Muscle of leg (tissue), 3 donors: ENCODE measurements at regions not wholly inside any gene's neighbourhood (a gene's known extent, or its start where the extent isn't known, plus 50 kb on each side); places are given as distances from the start of the nearest gene placed in this dataset.
A peak's percentile ranks its signal among the peaks of the same experiment; 100 is the strongest.

Source experiments
- DNase-seq: peaks from one replicate; pipeline ENCODE4 v3.0.0; 2013
- H3K27ac ChIP-seq: one replicate; pipeline ENCODE4 v1.5.1; 2013; ENCODE audit warnings: mild to moderate bottlenecking, low read length, control low read depth
- H3K27me3 ChIP-seq: one replicate; pipeline ENCODE4 v1.6.1; 2013; ENCODE audit warnings: low read length; ENCODE audit not compliant: control insufficient read depth, insufficient read depth
- H3K36me3 ChIP-seq: one replicate; pipeline ENCODE4 v1.6.1; 2013; ENCODE audit warnings: low read length; ENCODE audit not compliant: control insufficient read depth, insufficient read depth
- H3K4me1 ChIP-seq: one replicate; pipeline ENCODE4 v1.6.1; 2013; ENCODE audit warnings: low read length; ENCODE audit not compliant: control insufficient read depth, insufficient read depth
- H3K4me3 ChIP-seq: one replicate; pipeline ENCODE4 v1.5.1; 2013; ENCODE audit warnings: low read length, control low read depth
- H3K9me3 ChIP-seq: replicated peaks from 2 replicates; pipeline ENCODE4 v1.6.1; 2013; ENCODE audit warnings: low read depth, low read length; ENCODE audit not compliant: control insufficient read depth
- WGBS: methylation state at CpG from one replicate; pipeline ENCODE4 v1.1.5; 2013; ENCODE audit warnings: missing lambda C conversion rate; ENCODE audit not compliant: insufficient coverage; 5-methylcytosine and 5-hydroxymethylcytosine counted together

DNA sequence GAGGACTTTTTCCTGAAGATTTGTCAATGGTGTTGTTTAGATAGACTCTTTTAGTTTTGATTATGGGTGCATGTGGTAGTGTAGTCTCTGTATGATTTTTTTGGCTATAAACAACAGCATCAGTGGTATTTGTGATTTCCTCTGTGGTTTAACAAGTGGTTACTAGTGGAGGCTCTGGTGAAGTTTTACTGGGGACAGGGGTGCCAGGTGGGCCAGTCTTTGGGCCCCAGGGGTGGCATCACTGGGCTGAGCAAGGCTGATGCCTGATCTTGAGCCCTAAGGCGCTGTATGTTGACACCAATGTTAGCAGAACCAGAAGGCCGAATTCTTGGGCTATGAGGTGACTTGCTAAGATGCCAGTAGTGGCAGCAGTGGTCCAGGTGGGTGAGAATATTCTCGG, 811.4 kb downstream of the DACH1 start:
- Histone ChIP-seq H3K9me3 (peaks cover 7% of the 10 kb centered on the region), H3K36me3 (no peaks in the 10 kb centered on the region), H3K4me3 (no peak overlapping the region), H3K4me1 (no peaks in the 10 kb centered on the region), H3K27ac (no peak overlapping the region), H3K27me3 (no peaks in the 10 kb centered on the region)
- WGBS = 78% methylated on average over 3 of the region's 3 CpGs
- DNase-seq = no peak

- Histone ChIP-seq H3K4me1 (no peaks in the 10 kb centered on the region), H3K4me3 (no peak overlapping the region), H3K27ac (no peak overlapping the region), H3K36me3 (no peaks in the 10 kb centered on the region), H3K27me3 (no peaks in the 10 kb centered on the region), H3K9me3 (peaks cover 7% of the 10 kb centered on the region)
- DNase-seq = no peak
- no CpG with 5 or more reads among the region's 1 CpG for WGBS
Measured at GRCh38 chr13:71055047-71055446, 812.0 kb downstream of the DACH1 start.

DNA sequence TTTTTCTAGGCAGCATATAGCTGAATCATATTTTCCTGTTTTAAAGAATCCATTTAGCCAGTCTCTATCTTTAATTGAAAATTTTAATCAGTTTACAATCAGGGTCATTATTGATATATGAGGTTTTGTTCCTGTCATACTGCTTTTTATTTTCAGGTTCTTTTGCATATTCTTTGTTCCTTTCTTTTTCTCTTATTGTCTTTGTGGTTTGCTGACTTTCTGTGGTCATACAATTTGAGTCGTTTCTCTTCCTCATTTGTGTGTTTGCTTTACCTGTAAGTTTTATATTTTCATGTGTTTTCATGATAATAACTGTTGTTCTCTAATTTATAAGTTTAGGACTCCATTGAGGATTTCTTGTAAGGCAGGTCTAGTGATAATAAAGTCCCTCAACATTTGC, 812.6 kb downstream of the DACH1 start:
- no CpG with 5 or more reads among the region's 1 CpG for WGBS
- H3K27me3 ChIP-seq = no peaks in the 10 kb centered on the region
- H3K9me3 ChIP-seq = peaks cover 7% of the 10 kb centered on the region
- H3K4me1 ChIP-seq = no peaks in the 10 kb centered on the region
- H3K36me3 ChIP-seq = no peaks in the 10 kb centered on the region
- H3K27ac ChIP-seq = no peak overlapping the region
- DNase-seq = no peak
- H3K4me3 ChIP-seq = no peak overlapping the region

DNA sequence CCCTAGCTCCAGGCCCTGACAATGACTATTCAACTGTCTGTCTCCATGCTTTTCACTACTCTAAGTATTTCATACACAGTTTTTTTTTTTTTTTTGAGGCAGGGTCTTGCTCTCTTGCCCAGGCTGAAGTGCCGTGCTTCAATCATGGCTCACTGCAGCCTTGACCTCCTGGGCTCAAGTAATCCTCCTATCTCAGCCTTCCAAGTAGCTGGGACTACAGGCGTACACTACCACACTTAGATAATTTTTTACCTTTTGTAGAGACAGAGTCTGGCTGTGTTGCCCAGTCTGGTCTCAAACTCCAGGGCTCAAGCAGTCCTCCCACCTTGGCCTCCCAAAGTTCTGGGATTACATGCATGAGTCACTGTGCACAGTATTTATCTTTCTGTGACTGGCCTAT, 815.4 kb downstream of the DACH1 start:
- H3K4me1 ChIP-seq = no peaks in the 10 kb centered on the region
- no peaks in the 10 kb centered on the region for H3K36me3 ChIP-seq
- no peak for DNase-seq
- no peak overlapping the region for H3K4me3 ChIP-seq
- no peaks in the 10 kb centered on the region for H3K27me3 ChIP-seq
- WGBS = 67% methylated on average over 1 of the region's 2 CpGs
- H3K27ac ChIP-seq = no peak overlapping the region
- peaks cover 7% of the 10 kb centered on the region for H3K9me3 ChIP-seq

DNA sequence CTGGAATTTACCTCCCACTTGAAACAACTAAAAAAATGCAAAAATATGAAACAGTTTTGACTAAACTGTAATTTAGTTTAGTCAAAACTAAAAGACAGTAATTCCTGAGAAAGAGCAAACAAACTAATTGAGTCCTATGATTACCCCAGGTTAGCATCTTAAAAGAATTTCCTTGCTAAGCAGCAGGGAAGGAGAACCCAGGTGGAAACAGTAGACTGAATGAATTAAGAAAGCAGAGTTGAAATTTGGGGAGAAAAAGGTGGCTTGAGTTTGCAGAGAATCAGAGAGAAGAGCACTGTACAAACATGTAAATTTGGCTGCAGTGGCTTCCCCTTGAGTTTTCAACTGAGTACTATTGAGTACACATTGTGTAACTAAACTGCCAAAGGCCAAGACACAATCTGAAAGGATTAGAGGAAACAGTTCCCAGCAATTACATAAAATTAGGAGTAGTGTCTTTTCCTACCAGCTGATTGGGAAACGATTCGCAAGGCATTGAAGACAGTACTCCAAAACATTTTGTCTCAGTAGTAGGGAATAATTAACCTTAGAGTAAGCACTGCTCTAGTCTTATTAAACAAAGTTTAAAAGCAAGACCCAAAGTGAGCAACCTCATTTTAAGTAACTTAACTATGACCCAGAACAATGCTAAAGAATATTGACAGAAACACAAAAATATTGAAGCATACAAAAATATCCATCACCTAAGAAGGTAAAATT, 820.5 kb downstream of the DACH1 start:
- no peak for DNase-seq
- WGBS = no CpG with 5 or more reads among the region's 2 CpGs
- Histone ChIP-seq H3K27me3 (no peaks in the 10 kb centered on the region), H3K4me3 (no peak overlapping the region), H3K4me1 (no peaks in the 10 kb centered on the region), H3K9me3 (no peaks in the 10 kb centered on the region), H3K27ac (no peak overlapping the region), H3K36me3 (no peaks in the 10 kb centered on the region)

GRCh38 chr13:71045101-71045500, 821.9 kb downstream of the DACH1 start:
- no peak for DNase-seq
- no peaks in the 10 kb centered on the region for H3K36me3 ChIP-seq
- H3K4me1 ChIP-seq = no peaks in the 10 kb centered on the region
- H3K27me3 ChIP-seq = no peaks in the 10 kb centered on the region
- H3K9me3 ChIP-seq = no peaks in the 10 kb centered on the region
- H3K27ac ChIP-seq = no peak overlapping the region
- no peak overlapping the region for H3K4me3 ChIP-seq

DNA sequence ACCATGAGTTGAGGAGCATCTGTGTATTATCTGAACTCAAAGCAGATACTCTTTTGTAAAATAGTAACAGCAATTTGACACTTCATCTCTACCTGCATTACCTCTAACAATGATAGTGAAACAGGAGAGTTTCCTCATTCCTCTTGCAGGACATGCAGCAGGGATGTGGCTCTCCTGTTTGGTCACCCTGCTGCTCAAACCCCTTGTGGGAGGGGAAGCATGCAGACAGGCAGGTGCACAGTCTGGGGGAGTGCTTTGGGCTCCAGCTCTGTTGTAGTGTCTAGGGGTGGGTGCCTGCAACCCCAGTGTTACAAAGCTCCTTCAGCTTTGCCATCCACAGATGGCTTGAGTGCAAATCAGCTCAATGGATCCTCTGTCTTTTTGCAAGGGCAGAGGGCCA, 827.6 kb downstream of the DACH1 start:
- no peak for DNase-seq

GRCh38 chr13:71034018-71034417, 833.0 kb downstream of the DACH1 start:
- WGBS = 95% methylated on average over 2 of the region's 4 CpGs
- no peaks in the 10 kb centered on the region for H3K4me1 ChIP-seq
- H3K27me3 ChIP-seq = no peaks in the 10 kb centered on the region
- no peaks in the 10 kb centered on the region for H3K9me3 ChIP-seq
- H3K4me3 ChIP-seq = no peak overlapping the region
- no peak for DNase-seq
- H3K36me3 ChIP-seq = no peaks in the 10 kb centered on the region
- H3K27ac ChIP-seq = no peak overlapping the region

More for the DNA sequence above, 827.6 kb downstream of the DACH1 start:
- Histone ChIP-seq H3K36me3 (no peaks in the 10 kb centered on the region), H3K27me3 (no peaks in the 10 kb centered on the region), H3K4me3 (no peak overlapping the region), H3K9me3 (no peaks in the 10 kb centered on the region), H3K4me1 (no peaks in the 10 kb centered on the region), H3K27ac (no peak overlapping the region)

GRCh38 chr13:71033026-71033425, 834.0 kb downstream of the DACH1 start:
- DNase-seq = no peak
- Histone ChIP-seq H3K4me3 (no peak overlapping the region), H3K27me3 (no peaks in the 10 kb centered on the region), H3K9me3 (no peaks in the 10 kb centered on the region), H3K36me3 (no peaks in the 10 kb centered on the region), H3K27ac (no peak overlapping the region), H3K4me1 (no peaks in the 10 kb centered on the region)

- peak; percentile 13 for DNase-seq
- no peak overlapping the region for H3K4me3 ChIP-seq
- no peak overlapping the region for H3K27ac ChIP-seq
- 54% methylated on average over 3 of the region's 6 CpGs for WGBS
- H3K9me3 ChIP-seq = no peaks in the 10 kb centered on the region
- H3K36me3 ChIP-seq = no peaks in the 10 kb centered on the region
- no peaks in the 10 kb centered on the region for H3K27me3 ChIP-seq
- no peaks in the 10 kb centered on the region for H3K4me1 ChIP-seq
Measured at GRCh38 chr13:71030784-71031183, 836.2 kb downstream of the DACH1 start.

DNA sequence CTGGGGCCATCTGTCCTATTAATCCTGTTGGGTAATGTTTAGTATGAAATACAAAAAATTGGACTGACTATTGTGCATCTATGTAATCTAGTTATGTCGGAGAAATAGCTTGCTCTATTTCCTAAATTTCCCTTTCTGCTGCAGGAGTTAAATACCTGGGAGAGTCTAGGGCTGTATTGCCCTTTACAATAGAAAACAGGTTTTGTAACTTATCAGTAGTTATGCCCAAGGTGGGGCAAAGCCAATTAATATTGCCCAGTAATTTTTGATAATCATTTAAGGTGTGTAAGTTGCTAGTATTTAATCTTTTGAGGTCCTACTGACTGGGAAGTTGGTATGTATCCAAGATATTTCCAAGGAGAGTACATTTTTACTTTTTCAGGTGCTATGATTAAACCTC, 838.1 kb downstream of the DACH1 start:
- WGBS = no CpG with 5 or more reads among the region's 1 CpG
- Histone ChIP-seq H3K9me3 (no peaks in the 10 kb centered on the region), H3K27me3 (no peaks in the 10 kb centered on the region), H3K4me3 (no peak overlapping the region), H3K36me3 (no peaks in the 10 kb centered on the region), H3K27ac (no peak overlapping the region), H3K4me1 (no peaks in the 10 kb centered on the region)
- DNase-seq = no peak
